NCI-H146 treated with DMSO at 0.1 percent for 48 hours (cell line): ENCODE measurements at regions not wholly inside any gene's neighbourhood (a gene's known extent, or its start where the extent isn't known, plus 50 kb on each side); places are given as distances from the start of the nearest gene placed in this dataset.

Source experiments
- DNase-seq: peaks from one replicate; lab custom pipeline; 2025; ENCODE audit not compliant: unreplicated experiment; lab: John Stamatoyannopoulos, UW

DNA sequence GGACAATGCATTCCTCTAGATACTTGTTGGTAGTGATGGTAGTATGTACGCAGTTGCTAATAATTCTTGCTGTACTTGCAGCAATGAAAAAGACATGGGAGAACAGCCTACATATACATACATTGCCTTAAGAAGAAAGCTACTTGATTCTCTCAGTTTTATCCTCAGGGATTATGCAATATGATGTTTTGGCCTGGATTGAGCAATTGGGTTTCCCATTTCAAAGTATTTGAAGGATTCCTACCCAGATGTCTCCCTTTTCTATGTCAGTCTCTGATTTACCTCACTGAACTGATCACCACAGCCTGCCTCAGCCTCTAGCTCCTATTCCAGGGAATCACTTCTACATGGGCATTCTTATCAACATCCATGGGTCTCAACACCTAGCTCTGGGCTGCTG, 210.1 kb upstream of the CDH10 start:
- no peak for DNase-seq

DNA sequence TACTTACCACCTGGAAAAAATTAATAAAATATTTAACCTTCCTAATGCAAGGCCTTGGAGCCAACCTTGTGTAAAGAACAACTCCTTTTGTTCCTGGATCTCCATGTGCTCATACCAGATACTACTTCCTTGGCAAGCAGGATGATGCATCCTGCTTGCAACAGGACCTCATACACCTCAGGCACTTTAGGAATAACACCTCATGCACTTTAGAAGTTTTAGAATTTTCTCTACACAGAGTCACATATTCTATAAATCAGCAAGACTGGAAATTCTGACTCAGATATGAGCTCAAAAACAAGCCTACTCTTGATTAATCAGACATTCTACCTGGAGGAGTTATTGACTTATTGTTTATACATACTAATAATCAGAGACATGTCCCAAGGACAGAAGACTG, 209.6 kb upstream of the CDH10 start:
- DNase-seq: no peak

GRCh38 chr5:24850926-24851486, 206.2 kb upstream of the CDH10 start:
- DNase-seq: no peak

DNA sequence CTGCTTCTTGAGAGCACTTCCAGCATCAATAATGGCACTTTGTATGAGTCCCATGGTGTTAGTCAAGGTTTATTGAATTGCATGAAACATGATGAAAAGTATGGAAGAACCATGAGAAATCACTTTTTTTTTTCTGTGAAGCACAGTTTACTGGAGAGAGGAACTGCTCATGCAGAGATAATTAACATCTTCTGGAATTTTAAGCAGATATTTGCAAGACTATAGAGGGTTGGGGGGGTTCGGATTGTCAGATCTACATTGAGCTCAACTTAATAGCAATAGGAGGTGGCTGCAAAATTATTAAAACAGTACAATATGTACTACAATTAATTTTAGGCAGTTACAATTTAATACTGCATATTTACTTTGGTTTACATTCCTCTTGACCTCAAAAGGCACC, 204.4 kb upstream of the CDH10 start:
- no peak for DNase-seq

GRCh38 chr5:24831989-24832388, 187.2 kb upstream of the CDH10 start:
- DNase-seq: no peak

DNA sequence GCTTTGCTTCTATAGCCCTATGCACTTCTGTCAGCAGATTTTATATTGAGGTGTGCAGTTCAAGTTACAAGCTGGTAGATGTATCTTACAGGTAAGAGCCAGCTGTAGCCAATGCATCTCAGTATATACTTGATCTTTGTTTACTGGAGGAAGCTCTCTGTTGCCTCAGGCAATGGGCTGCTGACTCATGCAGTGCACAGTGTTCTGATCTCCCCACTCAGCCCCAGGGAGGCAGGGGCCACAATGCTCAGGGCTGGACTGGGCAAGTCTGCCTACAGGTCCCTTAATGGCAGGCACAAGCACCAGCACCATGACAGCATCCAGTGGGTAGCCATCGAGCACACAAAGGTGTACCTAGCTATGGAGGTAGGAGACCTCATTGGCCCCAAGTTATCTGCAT, 178.8 kb upstream of the CDH10 start:
- no peak for DNase-seq

DNA sequence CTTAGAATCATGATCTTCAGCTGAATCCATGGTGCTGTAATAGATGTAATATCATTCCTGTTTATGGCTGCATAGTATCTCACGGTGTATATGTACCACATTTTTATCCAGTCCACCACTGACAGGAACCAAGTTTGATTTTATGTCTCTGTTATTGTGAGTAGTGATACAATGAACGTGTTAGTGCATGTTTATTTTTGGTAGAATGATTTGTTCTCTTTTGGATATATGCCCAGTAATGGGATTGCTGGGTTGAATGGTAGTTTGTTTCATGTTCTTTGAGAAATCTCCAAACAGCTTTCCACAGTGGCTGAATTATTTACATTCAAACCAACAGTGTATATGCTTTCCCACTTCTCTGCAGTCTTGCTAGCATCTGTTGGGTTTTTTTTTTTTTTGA, 175.1 kb upstream of the CDH10 start:
- DNase-seq: no peak

GRCh38 chr5:24817966-24818365, 173.2 kb upstream of the CDH10 start:
- DNase-seq: no peak

DNA sequence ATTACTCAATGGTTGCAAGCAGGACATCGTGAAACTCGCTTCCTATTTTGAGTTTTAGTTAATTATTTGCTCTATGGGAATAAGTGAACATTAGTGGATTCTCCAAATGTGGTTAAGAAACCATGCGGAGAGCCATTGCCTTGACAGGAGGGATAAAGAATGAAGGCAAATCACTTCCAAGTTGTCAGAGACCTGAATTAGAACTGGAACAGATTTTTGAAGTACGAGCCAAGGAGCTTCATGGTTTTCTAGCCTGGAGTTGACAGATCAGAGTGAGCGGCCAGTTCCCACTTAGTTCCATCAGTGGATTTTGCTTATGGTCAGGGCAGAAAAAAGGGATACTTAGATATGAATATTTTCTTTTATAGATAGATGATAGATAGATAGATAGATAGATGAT, 171.4 kb upstream of the CDH10 start:
- no peak for DNase-seq

DNA sequence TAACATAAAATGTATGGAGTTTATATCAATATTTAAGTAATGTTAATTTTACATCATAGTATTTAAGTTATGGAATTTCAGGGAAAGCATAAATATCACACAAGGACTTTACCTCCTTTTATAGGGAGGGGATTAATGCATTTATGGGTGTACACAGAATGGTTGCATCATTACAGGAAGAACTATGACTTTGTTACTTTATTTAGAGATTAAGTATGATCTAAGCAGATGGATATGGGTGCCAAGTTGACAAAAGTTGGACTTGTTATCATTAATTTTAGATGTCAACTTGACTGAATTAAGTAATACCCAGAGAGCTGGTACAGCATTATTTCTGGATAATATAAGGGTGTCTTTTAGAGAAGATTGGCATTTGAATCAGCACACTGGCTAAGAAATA, 160.5 kb upstream of the CDH10 start:
- DNase-seq: no peak

GRCh38 chr5:24804221-24804681, 159.5 kb upstream of the CDH10 start:
- DNase-seq: no peak

DNA sequence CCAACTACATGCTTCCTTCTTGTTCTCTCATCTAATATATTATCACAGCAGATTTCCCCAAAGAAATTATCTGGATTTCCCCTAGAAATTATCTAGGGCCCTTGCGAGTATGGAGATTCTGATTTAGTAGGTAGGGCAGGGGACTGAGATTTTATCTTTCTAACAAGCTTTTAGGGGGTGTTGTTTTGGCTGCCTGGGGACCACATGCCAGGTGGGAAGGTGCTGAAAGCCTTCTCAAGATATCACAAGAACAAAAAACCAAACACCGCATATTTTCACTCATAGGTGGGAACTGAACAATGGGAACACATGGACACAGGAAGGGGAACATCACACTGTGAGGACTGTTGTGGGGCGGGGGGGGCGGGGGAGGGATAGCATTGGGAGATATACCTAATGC, 146.5 kb upstream of the CDH10 start:
- DNase-seq: no peak

GRCh38 chr5:24789611-24790351, 145.0 kb upstream of the CDH10 start:
- no peak for DNase-seq

- no peak for DNase-seq
Observed at GRCh38 chr5:24788829-24789514, 144.2 kb upstream of the CDH10 start.

DNA sequence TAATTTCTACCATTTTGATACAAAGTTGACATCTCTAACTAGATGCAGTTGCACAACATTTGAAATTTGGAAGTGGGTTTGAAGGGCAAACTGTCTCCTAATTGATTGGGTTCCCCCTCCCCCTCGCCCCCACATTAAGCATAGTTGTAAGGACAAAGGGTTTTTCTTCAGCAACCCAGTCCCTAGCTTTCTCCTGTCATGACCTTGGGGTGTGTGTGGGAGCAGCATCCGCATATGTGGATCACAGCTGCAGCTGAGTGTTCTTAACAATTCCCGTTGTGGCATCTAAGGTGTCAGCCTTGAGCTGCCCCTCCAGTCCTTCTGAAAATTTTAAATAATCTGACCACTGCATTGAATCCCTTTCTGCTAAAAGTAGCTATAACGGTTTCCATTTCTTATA, 141.3 kb upstream of the CDH10 start:
- DNase-seq: no peak

GRCh38 chr5:24783596-24783995, 138.8 kb upstream of the CDH10 start:
- DNase-seq: no peak

DNA sequence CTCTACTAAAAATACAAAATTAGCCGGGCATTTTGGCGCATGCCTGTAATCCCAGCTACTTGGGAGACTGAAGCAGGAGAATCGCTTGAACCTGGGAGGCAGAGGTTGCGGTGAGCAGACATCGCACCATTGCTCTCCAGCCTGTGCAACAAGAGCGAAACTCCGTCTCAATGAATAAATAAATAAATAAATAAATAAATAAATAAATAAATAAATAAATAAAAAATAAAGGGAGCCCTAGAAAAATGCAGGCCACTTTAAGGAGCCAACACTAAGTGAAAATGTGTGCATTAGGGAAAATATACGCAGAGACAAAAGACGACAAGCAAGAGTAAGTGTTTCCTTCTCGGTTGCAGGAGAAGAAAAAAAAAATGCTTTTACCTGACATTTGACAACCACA, 132.6 kb upstream of the CDH10 start:
- DNase-seq: no peak

- no peak for DNase-seq
Observed at GRCh38 chr5:24773261-24773660, 128.5 kb upstream of the CDH10 start.

DNA sequence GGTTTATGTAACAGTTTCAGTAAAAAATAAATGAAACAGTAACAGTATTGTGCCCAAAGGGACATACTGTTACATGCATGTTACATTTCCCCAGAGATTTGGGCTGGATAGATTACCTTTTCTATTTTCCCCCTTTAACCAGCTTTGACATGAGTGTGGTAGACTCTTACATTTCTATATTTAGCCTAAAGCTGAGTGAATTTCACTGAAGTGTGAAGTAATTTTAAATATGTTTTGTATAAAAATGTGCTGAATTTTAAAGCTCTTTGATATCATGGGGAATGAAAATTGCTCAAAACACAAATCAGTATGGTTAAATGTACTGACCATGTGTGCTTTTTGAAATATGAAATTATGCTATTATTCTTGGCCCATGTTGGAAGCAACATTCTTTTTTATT, 122.3 kb upstream of the CDH10 start:
- DNase-seq: no peak

GRCh38 chr5:24765219-24765618, 120.4 kb upstream of the CDH10 start:
- DNase-seq: no peak

DNA sequence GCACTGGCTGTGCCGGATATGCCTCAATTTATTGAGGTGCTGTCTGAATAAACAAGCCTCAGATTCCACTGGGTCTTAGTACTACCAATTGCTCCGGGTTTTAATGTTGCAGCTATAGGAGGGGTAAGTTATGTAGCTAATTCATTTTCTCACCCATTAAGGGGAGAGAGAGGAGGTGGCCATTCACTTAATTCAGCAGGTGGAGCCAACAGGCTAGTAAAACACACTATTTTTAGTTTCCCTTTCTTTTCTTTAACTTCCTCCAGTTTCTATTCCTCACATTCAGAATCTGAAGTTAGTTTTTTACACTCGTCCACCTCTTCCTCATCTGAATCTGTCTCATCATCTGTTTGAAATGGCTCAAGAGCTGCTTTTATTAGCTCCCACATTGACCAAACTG, 105.6 kb upstream of the CDH10 start:
- no peak for DNase-seq

GRCh38 chr5:24749701-24750100, 104.9 kb upstream of the CDH10 start:
- no peak for DNase-seq
